ENCODE measurements at regions not wholly inside any gene's neighbourhood (a gene's known extent, or its start where the extent isn't known, plus 50 kb on each side); places are given as distances from the start of the nearest gene placed in this dataset.
"Not testable (repeated sequence)": the region's sequence is repeated elsewhere in the genome, so short reads cannot be mapped to it uniquely, and the experiment has no call there.

DNA sequence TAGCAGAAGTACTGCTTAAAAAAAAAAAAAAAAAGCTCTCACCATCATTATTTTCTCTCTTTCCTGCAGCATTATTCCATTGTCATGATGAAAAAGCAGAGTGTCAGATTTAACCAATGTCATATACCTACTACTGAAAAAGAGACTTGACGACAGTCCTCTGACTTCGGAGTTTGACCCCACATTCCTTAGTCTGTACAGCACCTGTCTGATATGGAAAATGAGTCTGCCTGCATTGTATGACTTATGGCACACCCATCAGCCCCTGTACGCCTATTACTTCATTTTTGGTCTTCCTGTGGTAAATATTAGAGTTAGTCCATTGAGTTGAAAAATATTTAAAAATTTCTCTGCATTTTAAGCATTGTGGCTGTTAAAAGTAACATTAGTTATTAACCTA is 54.5 kb upstream of the NOX4 start:
- no peak for DNase-seq

DNA sequence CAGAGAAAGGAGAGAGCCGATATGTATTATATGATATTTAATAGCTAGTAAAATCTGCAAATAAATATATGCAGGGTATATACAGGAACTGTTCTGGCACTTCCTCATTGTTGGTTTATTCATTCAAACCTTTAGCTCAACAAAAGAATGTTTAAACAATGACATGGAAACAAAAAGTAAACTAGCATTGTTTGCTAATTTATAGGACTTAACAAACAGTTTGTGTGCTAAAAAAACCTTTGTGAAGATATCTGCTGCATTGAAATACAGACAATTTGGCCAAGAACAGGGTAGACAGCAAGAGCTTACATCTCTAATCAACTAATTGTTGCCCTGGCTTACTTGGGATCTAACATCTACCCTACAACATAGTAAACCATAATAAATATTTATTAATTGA is 64.6 kb upstream of the NOX4 start:
- DNase-seq = not testable (repeated sequence)

DNA sequence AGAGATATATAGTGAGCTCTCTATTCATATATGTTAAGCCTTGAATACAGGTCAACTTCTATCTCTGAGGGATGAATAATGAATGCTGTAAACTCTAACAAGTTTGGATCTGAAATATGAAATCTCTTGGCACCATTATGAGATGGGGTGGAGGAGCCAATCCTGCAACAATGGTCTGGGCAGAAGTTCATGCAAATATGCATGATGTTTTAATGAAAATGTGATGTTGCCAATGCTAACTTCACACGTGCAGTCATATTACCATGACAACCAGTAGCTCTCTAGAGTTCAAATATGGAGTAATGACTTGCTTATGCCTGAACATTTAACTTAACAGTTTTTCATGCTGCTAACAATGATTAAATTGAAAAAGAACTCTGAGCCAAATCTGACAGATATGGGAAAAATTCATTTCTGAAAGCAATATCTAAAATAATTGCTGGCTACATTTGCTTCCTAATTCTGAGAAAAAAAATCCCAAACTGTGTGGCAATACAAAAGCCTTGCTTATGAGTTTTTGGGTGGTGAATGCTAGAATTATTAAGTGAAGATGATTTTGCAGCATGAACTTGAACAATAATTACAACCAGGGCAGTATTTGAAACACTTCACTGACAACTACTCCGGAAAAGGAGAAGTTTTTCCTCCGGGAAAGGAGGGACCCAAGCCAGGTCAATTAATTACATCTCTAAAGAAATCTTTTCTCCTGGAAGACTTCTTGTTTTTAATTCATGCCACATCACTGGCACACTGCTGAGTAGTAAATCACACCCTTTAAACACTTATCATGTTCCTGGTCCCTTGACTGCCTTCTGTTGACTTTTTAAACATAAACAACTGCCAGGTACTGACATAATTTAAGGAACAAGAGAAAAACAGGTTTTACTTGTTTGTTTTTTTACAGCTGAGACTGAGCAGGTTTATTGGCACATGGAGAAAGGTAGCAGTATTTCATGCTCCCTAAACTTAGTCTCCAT is 65.8 kb upstream of the NOX4 start:
- DNase-seq = peak; percentile 54

DNA sequence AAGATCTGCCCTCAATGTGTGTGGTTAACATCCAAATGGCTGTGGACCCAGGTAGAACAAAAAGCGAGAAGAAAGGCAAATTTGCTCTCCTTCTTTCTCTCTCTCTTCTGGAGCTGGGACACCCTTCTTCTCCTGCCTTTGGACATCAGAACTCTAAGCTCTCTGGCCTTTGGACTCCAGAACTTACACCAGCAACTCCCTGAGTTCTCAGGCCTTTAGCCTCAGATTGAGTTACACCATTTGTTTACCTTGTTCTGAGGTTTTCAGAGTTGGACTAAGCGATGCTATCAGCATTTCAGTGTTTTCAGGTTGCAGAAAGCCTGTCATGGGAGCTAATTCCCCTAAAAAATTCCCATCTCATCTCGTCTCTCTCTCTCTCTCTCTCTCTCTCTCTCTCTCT is 69.4 kb upstream of the NOX4 start:
- DNase-seq = not testable (repeated sequence)

DNA sequence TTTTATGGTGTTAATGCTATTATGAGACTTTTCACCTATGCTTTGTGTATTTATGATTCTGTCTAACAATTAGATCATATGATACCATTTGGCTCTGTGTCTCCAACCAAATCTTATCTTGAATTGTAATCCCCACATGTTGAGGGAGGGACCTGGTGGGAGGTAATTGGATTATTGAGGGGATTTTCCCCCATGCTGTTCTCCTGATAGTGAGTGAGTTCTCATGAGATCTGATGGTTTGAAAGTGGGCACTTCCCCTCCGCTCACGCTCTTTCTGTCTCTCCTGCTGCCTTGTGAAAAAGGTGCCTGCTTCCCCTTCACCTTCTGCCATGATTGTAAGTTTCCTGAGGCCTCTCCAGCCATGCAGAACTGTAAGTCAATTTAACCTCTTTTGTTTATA is 71.6 kb upstream of the NOX4 start:
- DNase-seq = not testable (repeated sequence)

DNA sequence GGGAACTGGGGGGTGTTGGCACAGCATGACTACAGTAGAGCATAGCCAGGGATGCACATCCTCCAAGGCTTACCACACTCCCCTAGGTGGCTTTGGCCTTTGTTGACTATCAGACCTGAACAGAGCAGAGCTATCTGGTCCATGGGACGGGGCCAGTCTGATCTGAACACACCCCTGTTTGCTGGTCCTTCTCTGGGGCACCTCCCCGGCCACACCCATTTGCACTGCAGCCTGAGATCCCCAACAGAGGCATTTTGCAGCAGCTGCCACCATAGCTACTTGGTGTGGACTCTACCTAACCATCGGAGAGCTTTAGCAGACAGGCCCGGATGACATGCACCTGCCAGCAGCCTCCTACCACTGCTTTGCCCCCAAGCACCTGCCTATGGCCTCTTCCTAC is 75.8 kb upstream of the NOX4 start:
- DNase-seq = no peak

DNA sequence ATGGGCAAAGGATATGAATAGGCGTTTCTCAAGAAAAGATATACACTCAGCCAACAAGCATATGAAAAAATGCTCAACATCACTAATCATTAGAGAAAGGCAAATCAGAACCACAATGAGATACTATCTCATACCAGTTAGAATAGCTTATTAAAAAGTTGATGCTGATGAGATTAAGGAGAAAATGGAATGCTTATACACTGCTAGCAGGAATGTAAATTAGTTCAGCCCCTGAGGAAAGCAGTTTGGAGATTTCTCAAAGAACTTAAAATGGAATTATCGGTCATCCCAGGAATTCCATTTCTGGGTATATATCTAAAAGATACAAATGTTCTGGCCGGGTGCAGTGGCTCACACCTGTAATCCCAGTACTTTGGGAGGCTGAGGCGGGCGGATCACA is 78.2 kb upstream of the NOX4 start:
- not testable (repeated sequence) for DNase-seq

DNA sequence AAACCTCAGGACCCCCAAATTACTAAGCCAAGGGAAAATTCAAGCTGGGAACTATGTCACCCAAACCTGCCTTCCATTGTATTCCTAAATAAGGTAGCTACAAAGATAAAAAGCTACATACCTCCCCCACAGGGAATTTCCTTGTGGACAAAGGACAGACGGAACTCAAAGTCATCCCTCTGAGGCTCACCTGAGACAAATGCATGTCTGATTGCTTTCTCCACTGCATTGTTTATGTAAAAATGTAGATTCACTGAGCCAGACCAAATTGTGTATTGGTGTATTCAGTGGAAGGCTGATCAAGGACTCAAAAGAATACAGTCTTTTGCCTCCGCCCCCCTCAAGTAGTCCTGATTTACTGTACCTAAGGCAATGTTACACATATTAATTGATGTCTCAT is 80.5 kb upstream of the NOX4 start:
- DNase-seq = not testable (repeated sequence)

DNA sequence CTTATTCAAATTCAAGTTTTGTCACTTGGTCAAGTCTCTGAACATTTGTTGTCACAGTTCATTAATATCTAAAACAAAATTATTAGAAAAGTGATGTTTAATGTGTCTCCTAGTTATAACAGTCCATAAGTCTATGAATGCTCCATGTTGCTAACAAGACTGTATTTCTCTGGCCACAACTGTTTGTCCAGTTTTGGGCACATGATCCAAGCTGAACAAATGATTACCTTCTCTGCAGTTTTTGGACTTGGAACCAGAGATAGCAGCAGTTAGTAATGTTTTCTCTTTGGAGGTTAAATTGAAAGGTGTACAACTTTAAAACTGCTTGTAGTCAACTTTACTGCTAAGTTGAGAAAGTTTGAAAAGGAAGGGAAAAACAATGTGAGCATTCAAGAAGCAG is 84.7 kb upstream of the NOX4 start:
- not testable (repeated sequence) for DNase-seq

DNA sequence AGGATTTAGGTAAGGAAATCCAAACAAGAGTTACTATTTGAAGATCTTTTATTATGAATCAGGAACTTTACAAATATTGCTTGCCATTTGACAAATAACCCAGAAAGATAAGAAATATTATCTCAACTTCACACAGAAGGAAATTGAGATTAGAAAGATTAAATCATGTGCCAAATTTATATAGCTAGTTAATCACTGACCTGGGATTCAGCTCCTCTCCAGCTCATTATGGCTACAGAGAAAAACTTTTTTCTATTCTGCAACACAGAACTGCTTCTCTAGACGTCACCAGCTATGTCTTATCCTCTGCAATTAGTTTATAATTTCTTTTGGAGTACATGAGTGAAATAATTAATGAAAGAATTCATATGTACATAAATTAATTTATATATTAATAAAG is 86.3 kb upstream of the NOX4 start:
- not testable (repeated sequence) for DNase-seq

DNA sequence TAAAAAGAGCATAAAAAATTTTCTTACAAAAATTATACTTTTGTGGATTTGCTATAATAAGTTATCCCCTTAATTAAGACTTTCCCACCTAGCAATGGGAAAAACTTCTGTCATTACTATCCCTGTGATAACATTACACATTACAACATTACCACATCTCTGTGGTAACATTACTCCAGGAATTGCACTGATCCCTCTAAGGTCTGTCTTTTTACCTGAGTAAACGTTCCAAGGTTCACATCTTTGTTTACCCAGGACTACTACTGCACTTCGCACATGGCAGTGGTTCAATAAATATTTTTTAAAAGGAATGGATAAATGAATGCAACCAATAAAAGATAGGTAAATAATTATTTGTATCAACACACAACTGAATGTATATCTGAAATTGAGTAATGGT is 92.4 kb upstream of the NOX4 start:
- no peak for DNase-seq

DNA sequence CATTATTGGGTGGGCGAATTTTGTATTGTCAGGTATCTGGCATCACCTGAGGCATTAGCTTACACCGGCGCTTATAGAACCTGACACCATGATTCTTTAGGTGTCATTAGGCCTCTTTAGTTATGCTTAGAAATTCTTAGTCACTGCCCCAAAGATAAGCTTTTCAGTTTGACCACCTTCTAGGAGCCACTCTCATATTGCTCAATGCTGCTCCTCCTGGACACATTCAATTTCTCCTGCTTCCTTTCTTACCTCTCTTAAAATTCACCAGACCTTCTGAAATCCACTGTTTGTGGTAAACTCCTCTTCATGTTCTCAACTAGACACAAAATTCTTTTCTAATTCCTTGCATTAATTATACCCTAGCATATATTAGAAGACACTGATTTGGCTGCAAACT is 93.9 kb upstream of the NOX4 start:
- DNase-seq = not testable (repeated sequence)

DNA sequence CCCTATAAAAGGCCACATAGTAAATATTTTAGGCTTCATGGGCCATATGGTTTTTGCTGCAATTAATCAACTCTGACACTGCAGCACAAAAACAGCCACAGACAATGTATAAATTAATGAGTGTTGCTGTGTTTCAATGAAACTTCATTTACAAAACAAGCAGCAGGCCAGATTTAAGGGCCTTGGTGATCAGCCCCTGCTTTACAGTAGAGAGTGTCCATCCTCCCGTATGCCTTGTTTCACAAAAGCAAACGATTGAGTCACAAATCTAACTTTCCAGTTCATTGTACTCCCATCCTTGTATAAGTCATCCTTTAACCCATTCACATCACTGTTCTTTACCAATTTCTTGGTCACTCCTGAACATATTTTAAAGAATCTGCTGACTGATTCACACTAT is 94.3 kb upstream of the NOX4 start:
- not testable (repeated sequence) for DNase-seq

DNA sequence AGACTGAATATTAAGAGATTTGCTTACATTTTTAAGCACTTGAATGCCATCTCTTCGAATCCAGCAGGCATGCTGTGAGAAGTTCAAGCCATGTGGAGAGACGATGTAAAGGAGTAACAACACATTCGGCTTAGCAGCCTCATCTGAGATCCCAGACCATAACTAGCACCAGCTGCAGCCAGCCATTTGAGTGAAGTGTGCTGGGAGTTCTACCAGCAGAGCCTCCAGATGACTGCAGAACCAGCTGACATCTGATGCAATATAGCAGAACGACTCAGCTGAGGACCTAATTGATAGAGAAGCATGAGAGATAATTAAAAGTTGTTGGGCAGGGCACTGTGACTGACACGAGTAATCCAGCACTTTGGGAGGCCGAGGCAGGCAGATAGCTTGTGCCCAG is 98.2 kb upstream of the NOX4 start:
- not testable (repeated sequence) for DNase-seq

DNA sequence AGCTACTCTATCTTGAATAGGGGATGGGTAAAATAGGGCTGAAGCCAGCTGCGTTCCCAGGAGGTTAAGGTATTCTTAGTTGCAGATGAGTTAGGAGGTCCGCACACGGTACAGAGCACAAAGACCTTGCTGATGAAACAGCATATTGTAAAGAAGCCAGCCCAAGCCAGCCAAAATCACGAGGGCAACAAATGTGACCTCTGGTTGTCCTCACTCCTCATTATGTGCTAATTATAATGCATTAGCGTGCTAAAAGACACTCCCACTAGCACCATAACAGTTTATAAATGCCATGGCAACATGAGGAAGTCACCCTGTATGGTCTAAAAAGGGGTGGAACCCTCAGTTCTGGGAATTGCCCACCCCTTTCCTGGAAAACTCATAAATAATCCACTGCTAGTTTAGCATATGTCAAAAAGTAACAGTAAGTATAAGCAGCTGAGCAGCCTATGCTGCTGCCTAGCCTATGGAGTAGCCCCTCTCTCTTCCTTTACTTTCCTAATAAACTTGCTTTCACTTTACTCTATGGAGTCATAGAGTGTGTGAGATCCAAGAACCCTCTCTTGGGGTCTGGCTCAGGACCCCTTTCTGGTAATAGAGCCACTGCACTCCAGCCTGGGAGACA is 98.9 kb upstream of the NOX4 start:
- not testable (repeated sequence) for DNase-seq

DNA sequence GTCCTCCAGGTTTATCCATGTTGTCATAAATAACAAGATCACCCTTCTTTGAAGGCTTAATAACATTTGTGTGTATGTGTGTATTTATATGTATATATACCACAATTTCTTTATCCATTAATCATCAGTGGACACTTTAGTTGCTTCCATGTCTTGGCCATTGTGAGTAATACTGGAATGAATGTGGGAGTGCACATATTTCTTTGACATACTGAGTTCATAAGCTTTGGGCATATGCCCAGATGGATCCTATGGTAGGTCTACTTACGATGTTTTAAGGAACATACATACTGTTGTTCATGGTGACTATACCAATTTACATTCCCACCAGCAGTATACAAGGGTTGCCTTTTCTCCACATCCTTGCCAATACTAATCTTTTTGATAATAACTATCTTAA is 108.8 kb upstream of the TRIM77 start:
- not testable (repeated sequence) for DNase-seq

DNA sequence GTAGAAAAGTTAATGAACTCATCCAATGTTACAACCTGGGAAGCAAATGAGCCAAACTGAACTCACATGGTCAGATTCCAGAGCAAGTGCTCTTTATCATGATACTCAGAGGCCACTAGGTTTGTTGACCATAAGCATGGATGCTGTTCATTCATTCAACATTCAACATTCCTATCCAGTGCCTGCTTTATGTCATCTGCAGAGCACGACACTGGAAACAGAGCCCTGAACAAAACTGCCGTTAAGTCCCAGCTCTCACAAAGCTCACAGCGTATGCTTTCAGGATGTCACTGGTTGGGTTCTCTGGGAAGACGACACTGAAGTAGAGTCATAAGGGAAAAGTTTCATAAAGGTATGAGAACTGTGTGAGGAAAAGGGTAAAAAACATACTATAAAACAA is 105.8 kb upstream of the TRIM77 start:
- no peak for DNase-seq

DNA sequence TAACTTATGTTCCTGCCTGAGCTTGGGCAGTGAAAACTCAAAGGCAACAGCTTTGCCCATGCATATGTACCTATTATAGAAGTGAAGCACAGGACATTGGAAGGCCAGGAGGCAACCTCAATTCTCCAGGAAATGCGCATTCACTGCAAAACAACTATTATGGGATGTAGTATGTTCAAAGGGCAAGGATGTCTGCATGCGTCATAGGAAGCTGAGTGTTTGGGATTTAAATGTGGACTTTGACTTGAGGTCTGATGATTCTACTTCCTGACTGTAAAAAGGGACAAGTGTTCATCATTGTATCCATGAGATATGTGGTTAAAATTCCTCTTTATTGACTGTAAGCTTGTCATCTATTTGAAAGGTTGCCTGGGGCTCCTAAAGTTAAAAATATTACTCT is 103.3 kb upstream of the TRIM77 start:
- DNase-seq = not testable (repeated sequence)

DNA sequence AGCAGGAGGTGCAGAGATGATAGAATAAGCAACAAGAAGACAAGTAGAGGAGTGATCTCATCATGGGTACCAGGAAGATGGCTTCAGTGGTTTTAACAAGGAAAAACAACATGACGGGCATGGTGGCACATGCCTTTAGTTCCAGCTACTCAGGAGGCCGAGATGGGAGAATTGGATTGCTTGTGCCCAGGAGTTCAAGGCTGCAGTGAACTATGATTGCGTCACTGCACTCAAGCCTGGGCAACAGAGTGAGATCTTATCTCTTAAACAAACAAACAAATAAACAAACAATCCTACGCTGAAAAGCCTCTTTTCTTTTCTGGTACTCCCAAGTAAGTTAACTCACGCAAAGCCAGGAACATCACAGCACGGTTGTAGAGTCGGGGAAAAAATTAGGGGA is 102.6 kb upstream of the TRIM77 start:
- DNase-seq = not testable (repeated sequence)

DNA sequence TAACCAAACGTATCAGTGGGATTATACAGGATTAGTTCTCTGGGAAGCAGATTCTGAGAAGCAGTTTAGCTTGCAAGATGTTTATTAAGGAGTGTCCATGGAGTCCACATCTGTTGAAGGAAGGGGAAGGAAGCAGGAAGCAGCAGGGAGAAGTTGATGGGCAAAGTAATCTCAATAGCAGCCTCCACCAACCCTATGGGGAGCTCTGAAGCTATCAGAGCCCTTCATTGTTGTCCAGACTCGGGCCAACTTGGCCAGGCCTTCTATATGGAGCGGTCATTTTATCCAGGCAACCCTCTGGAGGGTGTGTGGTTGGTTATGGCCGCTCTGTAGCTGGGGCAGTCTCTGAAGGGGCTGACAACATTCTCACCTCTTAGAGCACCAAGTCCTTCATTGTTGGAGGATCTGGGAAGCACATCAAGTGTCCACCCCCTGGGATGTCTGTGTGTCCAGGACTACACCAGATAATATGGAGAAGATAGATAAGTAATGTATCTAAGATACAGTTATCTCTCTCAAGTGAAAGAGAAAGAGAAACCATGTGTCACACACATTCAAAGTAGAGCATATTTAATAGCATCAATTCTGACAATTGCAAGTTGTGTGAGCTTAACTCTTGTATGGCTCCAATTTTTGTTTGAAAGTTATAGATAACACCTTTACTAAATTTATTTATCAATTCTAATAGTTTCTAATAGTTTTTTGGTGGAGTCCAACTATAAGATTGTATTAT is 101.7 kb upstream of the TRIM77 start:
- DNase-seq = no peak

DNA sequence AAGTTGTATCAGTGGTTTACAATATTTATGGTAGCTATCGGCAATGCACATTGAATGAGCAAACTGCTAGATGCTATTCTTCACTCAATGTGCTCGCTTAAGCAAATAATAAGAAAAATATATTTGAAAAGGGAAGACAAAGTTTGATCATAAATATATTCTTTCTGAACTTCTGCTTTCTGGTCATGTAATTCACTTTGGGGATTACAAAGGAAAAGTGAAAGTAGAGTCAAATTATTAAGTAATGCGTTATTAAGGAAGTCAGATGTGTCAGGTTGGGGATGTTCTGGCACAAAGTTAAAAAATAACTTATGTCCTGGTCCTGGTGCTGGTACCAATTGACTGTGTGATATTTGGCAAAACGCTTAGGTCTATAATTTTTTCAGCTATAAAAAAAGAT is 98.0 kb upstream of the TRIM77 start:
- DNase-seq = no peak

DNA sequence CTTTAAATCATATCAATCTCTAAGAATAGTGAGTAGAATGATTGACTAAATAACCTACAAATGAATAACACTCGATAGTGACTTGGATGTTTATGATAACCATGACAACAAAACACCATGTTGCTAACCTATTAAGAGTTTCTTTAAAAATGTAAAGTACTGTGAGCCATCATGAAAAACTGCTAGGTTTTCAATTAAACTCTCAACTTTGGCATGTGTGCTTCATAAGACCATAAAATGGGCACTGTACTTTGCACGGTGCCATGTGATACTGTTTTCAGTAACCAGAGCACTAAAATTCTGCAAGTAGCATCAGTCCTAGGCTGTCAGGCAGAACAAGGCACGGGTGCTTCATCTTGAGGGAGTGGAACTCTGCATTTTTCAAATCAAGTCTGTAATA is 96.2 kb upstream of the TRIM77 start:
- no peak for DNase-seq

DNA sequence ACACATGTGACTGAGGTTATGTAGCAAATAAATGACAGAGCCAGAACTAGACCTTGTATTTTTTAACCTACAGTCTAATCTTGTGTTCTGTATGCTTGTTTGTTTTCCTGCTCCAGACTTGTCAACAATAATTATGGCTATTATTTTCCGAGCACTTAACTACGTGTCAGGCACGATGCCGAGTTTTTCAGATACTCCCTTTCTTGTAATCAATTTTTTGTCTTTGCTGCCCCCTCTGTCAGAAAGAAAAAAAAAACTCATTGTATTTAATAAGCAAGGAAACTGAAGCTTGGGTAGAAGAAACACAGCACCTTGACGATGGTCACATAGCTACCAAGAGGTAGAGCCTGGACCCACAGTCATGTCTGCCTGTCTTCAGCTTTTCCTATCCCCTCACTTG is 95.7 kb upstream of the TRIM77 start:
- DNase-seq = peak; percentile 15

Measured in muscle of arm (tissue), 1 donor.